ENCODE measurements at regions not wholly inside any gene's neighbourhood (a gene's known extent, or its start where the extent isn't known, plus 50 kb on each side); places are given as distances from the start of the nearest gene placed in this dataset.

- TF ChIP-seq CTCF (IDR thresholded peaks at IDR 0.05) (no peak), POLR2A (IDR thresholded peaks at IDR 0.05) (no peak)
Measured at GRCh38 chr11:43239791-43240190, 72.0 kb upstream of the API5 start.
